ENCODE measurements at regions not wholly inside any gene's neighbourhood (a gene's known extent, or its start where the extent isn't known, plus 50 kb on each side); places are given as distances from the start of the nearest gene placed in this dataset.

- TF ChIP-seq, protein P1, sequence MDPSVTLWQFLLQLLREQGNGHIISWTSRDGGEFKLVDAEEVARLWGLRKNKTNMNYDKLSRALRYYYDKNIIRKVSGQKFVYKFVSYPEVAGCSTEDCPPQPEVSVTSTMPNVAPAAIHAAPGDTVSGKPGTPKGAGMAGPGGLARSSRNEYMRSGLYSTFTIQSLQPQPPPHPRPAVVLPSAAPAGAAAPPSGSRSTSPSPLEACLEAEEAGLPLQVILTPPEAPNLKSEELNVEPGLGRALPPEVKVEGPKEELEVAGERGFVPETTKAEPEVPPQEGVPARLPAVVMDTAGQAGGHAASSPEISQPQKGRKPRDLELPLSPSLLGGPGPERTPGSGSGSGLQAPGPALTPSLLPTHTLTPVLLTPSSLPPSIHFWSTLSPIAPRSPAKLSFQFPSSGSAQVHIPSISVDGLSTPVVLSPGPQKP (IDR thresholded peaks at IDR 0.05; ENCODE audit: low read depth, low read length), result no peak
- TF ChIP-seq EP300 (IDR thresholded peaks at IDR 0.05) (no peak), CTCF (IDR thresholded peaks at IDR 0.05) (no peak), RFX5 (IDR thresholded peaks at IDR 0.05) (no peak), JUN (IDR thresholded peaks at IDR 0.05) (no peak), TP53 (CRISPR knock-in tag; IDR thresholded peaks at IDR 0.05) (no peak), CBX2 (IDR thresholded peaks at IDR 0.05; ENCODE audit: borderline replicate concordance, low read depth) (no peak), GATA3 (IDR thresholded peaks at IDR 0.05; ENCODE audit: borderline replicate concordance) (no peak), RNF2 (IDR thresholded peaks at IDR 0.05; ENCODE audit: borderline replicate concordance, low read depth) (no peak), POLR2A (IDR thresholded peaks at IDR 0.05; ENCODE audit: low read length) (no peak)
- TF ChIP-seq, protein P2, sequence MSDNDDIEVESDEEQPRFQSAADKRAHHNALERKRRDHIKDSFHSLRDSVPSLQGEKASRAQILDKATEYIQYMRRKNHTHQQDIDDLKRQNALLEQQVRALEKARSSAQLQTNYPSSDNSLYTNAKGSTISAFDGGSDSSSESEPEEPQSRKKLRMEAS (IDR thresholded peaks at IDR 0.05), result no peak
- TF ChIP-seq, protein P3, sequence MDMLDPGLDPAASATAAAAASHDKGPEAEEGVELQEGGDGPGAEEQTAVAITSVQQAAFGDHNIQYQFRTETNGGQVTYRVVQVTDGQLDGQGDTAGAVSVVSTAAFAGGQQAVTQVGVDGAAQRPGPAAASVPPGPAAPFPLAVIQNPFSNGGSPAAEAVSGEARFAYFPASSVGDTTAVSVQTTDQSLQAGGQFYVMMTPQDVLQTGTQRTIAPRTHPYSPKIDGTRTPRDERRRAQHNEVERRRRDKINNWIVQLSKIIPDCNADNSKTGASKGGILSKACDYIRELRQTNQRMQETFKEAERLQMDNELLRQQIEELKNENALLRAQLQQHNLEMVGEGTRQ (IDR thresholded peaks at IDR 0.05), result no peak
These were observed 133.1 kb downstream of the ALDH8A1 start for GRCh38 chr6:134816780-134817179.
